ENCODE measurements at regions not wholly inside any gene's neighbourhood (a gene's known extent, or its start where the extent isn't known, plus 50 kb on each side); places are given as distances from the start of the nearest gene placed in this dataset.
"Not testable (repeated sequence)": the region's sequence is repeated elsewhere in the genome, so short reads cannot be mapped to it uniquely, and the experiment has no call there.

- no peak overlapping the region for H3K4me3 ChIP-seq (replicated peaks; ENCODE audit: low read depth, low read length)
- no peak for DNase-seq (ENCODE audit: extremely low read depth, low read depth)
- TF ChIP-seq CTCF (IDR thresholded peaks at IDR 0.05; ENCODE audit: low read depth, low read length, missing control alignments): no peak
Observed at GRCh38 chr18:64734063-64734462, 585.2 kb upstream of the LINC00305 start.

- not testable (repeated sequence) for DNase-seq (ENCODE audit: extremely low read depth, low read depth); H3K4me3 ChIP-seq (replicated peaks; ENCODE audit: low read depth, low read length)
Observed at GRCh38 chr18:64725657-64726056, 576.8 kb upstream of the LINC00305 start.

- DNase-seq (ENCODE audit: extremely low read depth, low read depth): no peak
- no peak for TF ChIP-seq CTCF (IDR thresholded peaks at IDR 0.05; ENCODE audit: low read depth, low read length, missing control alignments)
- H3K4me3 ChIP-seq (replicated peaks; ENCODE audit: low read depth, low read length): no peak overlapping the region
Observed at GRCh38 chr18:64720781-64721464, 572.0 kb upstream of the LINC00305 start.

GRCh38 chr18:64718808-64719207 is 569.9 kb upstream of the LINC00305 start:
- DNase-seq (ENCODE audit: extremely low read depth, low read depth): no peak
- no peak overlapping the region for H3K4me3 ChIP-seq (replicated peaks; ENCODE audit: low read depth, low read length)

GRCh38 chr18:64717026-64717425 is 568.1 kb upstream of the LINC00305 start:
- H3K4me3 ChIP-seq (replicated peaks; ENCODE audit: low read depth, low read length): no peak overlapping the region
- TF ChIP-seq CTCF (IDR thresholded peaks at IDR 0.05; ENCODE audit: low read depth, low read length, missing control alignments): no peak
- DNase-seq (ENCODE audit: extremely low read depth, low read depth): no peak

More at GRCh38 chr18:64718808-64719207, 569.9 kb upstream of the LINC00305 start:
- TF ChIP-seq CTCF (IDR thresholded peaks at IDR 0.05; ENCODE audit: low read depth, low read length, missing control alignments): no peak

GRCh38 chr18:64714086-64714485 is 565.2 kb upstream of the LINC00305 start:
- DNase-seq (ENCODE audit: extremely low read depth, low read depth): no peak
- TF ChIP-seq CTCF (IDR thresholded peaks at IDR 0.05; ENCODE audit: low read depth, low read length, missing control alignments): no peak
- H3K4me3 ChIP-seq (replicated peaks; ENCODE audit: low read depth, low read length): no peak overlapping the region

GRCh38 chr18:64713284-64713683 is 564.4 kb upstream of the LINC00305 start:
- DNase-seq (ENCODE audit: extremely low read depth, low read depth): no peak
- TF ChIP-seq CTCF (IDR thresholded peaks at IDR 0.05; ENCODE audit: low read depth, low read length, missing control alignments): no peak
- H3K4me3 ChIP-seq (replicated peaks; ENCODE audit: low read depth, low read length): no peak overlapping the region
